Prostate gland (tissue), 2 donors: ENCODE measurements at regions not wholly inside any gene's neighbourhood (a gene's known extent, or its start where the extent isn't known, plus 50 kb on each side); places are given as distances from the start of the nearest gene placed in this dataset.
"Not testable (repeated sequence)": the region's sequence is repeated elsewhere in the genome, so short reads cannot be mapped to it uniquely, and the experiment has no call there.

ENCODE experiments used
- DNase-seq: peaks from one replicate; pipeline ENCODE4 v3.0.0-alpha.2; 2019; ENCODE audit warnings: low spot score
- H3K27ac ChIP-seq, 2 donors: fragments of 200-600 bp; sonication (generic); 2 replicates each; pipeline ENCODE4 v1.5.1; 2017 to 2019
- H3K27me3 ChIP-seq: fragments of 200-600 bp; sonication (generic); replicated peaks from 2 replicates; pipeline ENCODE4 v1.5.1; 2019; ENCODE audit not compliant: insufficient read depth
- H3K36me3 ChIP-seq, 2 donors: fragments of 200-600 bp; sonication (generic); 1 replicate in 1 of 2; 2 replicates in 1 of 2; pipeline versions ENCODE4 v1.5.1 to v1.8.1; 2017 to 2019
- H3K4me1 ChIP-seq: fragments of 200-600 bp; sonication (generic); replicated peaks from 2 replicates; pipeline ENCODE4 v1.5.1; 2019
- H3K4me3 ChIP-seq, 2 donors: fragments of 200-600 bp; sonication (generic); 2 replicates each; pipeline ENCODE4 v1.5.1; 2017 to 2019
- H3K9me3 ChIP-seq: fragments of 200-600 bp; sonication (generic); 2 replicates; pipeline ENCODE4 v1.5.1; 2017
- CTCF ChIP-seq, 4 experiments: fragments of 200-600 bp in 2 of 4; fragments of 450-650 bp in 2 of 4; sonication (generic) in 2 of 4; IDR thresholded peaks; 1 replicate in 3 of 4; 2 replicates in 1 of 4; pipeline ENCODE4 v1.5.1; 2016 to 2019; ENCODE audit warnings: antibody characterized with exemption in 4 of 4, mild to moderate bottlenecking in 2 of 4, moderate library complexity in 2 of 4
- POLR2A ChIP-seq: fragments of 450-650 bp; IDR thresholded peaks from one replicate; pipeline ENCODE4 v1.6.1; 2016; ENCODE audit warnings: antibody characterized with exemption, mild to moderate bottlenecking
- POLR2AphosphoS5 ChIP-seq: sonication (generic); formaldehyde crosslinking; IDR thresholded peaks from one replicate; pipeline ENCODE4 v1.6.1; 2017; ENCODE audit warnings: antibody characterized with exemption
- WGBS: methylation state at CpG from one replicate; pipeline ENCODE4 v1.1.5; 2018; 5-methylcytosine and 5-hydroxymethylcytosine counted together
- intact Hi-C: fragments of 100-400 bp; cut with DNase I; formaldehyde crosslinking; loops from one replicate; pipeline ENCODE4 v1.14.2; 2022

DNA sequence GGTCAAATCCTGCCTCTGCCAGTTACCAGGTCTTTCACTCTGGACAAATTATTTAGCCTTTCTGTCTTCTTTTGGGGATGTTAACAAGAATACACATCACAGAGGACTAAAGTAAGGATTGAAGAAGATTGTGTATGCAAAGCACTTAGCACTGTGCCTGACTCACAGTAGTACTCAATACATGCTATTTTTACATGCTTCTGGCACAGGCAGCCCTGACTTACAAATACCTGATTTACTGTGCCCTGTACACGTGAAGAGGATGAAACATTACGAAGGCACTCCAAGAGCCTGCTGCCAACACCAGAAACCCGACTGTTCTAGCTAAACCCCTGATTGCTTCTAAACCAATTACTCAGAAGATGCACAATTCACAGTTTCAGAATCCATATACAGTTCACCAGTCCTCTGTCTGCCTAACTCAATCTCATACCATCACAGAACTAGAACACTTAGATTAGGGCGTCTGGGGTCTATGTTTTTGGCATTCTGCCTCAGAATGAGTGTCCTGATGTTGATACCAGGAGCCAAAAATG, 300.9 kb upstream of the DDI1 start:
- H3K27ac ChIP-seq, result no peak overlapping the region
- H3K36me3 ChIP-seq, result no peaks in the 10 kb centered on the region
- H3K27me3 ChIP-seq, result no peaks in the 10 kb centered on the region
- H3K4me1 ChIP-seq, result no peaks in the 10 kb centered on the region
- no peak for DNase-seq
- H3K9me3 ChIP-seq, result no peaks in the 10 kb centered on the region
- intact Hi-C loops, result no loop called here
- no peak for TF ChIP-seq POLR2AphosphoS5
- no peak for TF ChIP-seq POLR2A
- no peak for TF ChIP-seq CTCF (IDR thresholded peaks at IDR 0.05)
- no peak overlapping the region for H3K4me3 ChIP-seq
- WGBS, result 51% methylated on average over 4 of the region's 4 CpGs

- H3K9me3 ChIP-seq, result no peaks in the 10 kb centered on the region
- H3K4me1 ChIP-seq, result no peaks in the 10 kb centered on the region
- WGBS, result 56% methylated on average over 4 of the region's 4 CpGs
- no peaks in the 10 kb centered on the region for H3K27me3 ChIP-seq
- H3K36me3 ChIP-seq, result no peaks in the 10 kb centered on the region
- intact Hi-C loops, result no loop called here
- H3K27ac ChIP-seq, result no peak overlapping the region
- no peak for DNase-seq
- no peak for TF ChIP-seq POLR2A
- TF ChIP-seq POLR2AphosphoS5, result no peak
- TF ChIP-seq CTCF (IDR thresholded peaks at IDR 0.05), result no peak
- no peak overlapping the region for H3K4me3 ChIP-seq
These were observed 300.0 kb upstream of the DDI1 start for GRCh38 chr11:103736315-103737036.

- Histone ChIP-seq H3K4me3 (no peak overlapping the region), H3K9me3 (no peaks in the 10 kb centered on the region), H3K4me1 (no peaks in the 10 kb centered on the region), H3K27me3 (no peaks in the 10 kb centered on the region), H3K27ac (no peak overlapping the region), H3K36me3 (no peaks in the 10 kb centered on the region)
- intact Hi-C loops, result no loop called here
- WGBS, result 46% methylated on average over 4 of the region's 4 CpGs
- no peak for DNase-seq
- TF ChIP-seq CTCF (IDR thresholded peaks at IDR 0.05) (no peak), POLR2A (no peak), POLR2AphosphoS5 (no peak)
These were observed 299.3 kb upstream of the DDI1 start for GRCh38 chr11:103737037-103737622.

DNA sequence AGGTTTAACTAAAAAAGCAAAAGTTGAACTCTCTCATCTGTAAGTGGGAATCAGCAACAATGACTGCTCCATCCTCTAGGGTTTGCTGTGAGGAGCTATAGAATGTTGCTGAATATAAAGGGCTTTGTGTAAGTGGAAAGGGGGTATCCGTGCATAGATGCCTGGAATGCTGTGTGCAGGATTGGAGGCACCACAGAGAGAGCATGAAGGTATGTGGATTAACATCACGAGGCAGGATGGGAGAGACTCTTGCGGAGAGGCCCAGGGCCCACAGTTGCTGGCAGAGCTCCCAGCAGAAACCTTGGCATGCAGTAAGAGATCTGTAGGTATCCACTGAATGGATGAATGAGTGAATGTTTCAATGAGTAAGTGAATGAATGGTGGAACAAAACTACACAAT, 298.7 kb upstream of the DDI1 start:
- intact Hi-C loops, result no loop called here
- no peak for DNase-seq
- WGBS, result 54% methylated on average over 3 of the region's 3 CpGs

DNA sequence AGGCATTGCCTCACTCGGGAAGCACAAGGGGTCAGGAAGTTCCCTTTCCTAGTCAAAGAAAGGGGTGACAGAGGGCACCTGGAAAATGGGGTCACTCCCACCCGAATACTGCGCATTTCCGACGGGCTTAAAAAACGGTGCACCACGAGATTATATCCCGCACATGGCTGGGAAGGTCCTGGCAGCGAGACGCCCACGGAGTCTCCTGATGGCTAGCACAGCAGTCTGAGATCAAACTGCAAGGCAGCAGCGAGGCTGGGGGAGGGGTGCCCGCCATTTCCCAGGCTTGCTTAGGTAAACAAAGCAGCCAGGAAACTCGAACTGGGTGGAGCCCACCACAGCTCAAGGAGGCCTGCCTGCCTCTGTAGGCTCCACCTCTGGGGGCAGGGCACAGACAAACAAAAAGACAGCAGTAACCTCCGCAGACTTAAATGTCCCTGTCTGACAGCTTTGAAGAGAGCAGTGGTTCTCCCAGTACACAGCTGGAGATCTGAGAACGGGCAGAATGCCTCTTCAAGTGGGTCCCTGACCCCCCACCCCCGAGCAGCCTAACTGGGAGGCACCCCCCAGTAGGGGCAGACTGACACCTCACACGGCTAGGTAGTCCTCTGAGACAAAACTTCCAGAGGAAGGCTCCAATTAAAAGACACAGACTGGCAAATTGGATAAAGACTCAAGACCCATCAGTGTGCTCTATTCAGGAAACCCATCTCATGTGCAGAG, 297.2 kb upstream of the DDI1 start:
- H3K4me1 ChIP-seq, H3K27ac ChIP-seq, DNase-seq: not testable (repeated sequence)

More for the DNA sequence above, 298.7 kb upstream of the DDI1 start:
- Histone ChIP-seq H3K27me3 (no peaks in the 10 kb centered on the region), H3K27ac (no peak overlapping the region), H3K4me1 (no peaks in the 10 kb centered on the region), H3K4me3 (no peak overlapping the region), H3K36me3 (no peaks in the 10 kb centered on the region), H3K9me3 (no peaks in the 10 kb centered on the region)
- TF ChIP-seq POLR2AphosphoS5 (no peak), CTCF (IDR thresholded peaks at IDR 0.05) (no peak), POLR2A (no peak)

More for the DNA sequence above, 297.2 kb upstream of the DDI1 start:
- H3K9me3 ChIP-seq, H3K36me3 ChIP-seq, H3K27me3 ChIP-seq, intact Hi-C loops, H3K4me3 ChIP-seq: not testable (repeated sequence)
- 61% methylated on average over 18 of the region's 18 CpGs for WGBS
